Skeletal muscle satellite cell (primary cell): ENCODE measurements at regions not wholly inside any gene's neighbourhood (a gene's known extent, or its start where the extent isn't known, plus 50 kb on each side); places are given as distances from the start of the nearest gene placed in this dataset.

ENCODE experiments used
- H3K27me3 ChIP-seq: 2 replicates; pipeline ENCODE4 v1.7.0; 2013; ENCODE audit warnings: low read length; ENCODE audit not compliant: control insufficient read depth, insufficient read depth
- H3K36me3 ChIP-seq: 2 replicates; pipeline ENCODE4 v1.7.0; 2013; ENCODE audit warnings: mild to moderate bottlenecking, control low read depth, low read length; ENCODE audit not compliant: insufficient read depth
- H3K4me1 ChIP-seq: 2 replicates; pipeline ENCODE4 v1.7.0; 2013; ENCODE audit warnings: low read length; ENCODE audit not compliant: control insufficient read depth, insufficient read depth
- H3K4me2 ChIP-seq: 2 replicates; pipeline ENCODE4 v1.7.0; 2013; ENCODE audit warnings: mild to moderate bottlenecking, low read length
- H3K4me3 ChIP-seq: 2 replicates; pipeline ENCODE4 v1.7.0; 2013; ENCODE audit warnings: low read length
- H3K9ac ChIP-seq: 2 replicates; pipeline ENCODE4 v1.7.0; 2013; ENCODE audit warnings: mild to moderate bottlenecking, low read depth, low read length, moderate library complexity
- H3K9me3 ChIP-seq: replicated peaks from 2 replicates; pipeline ENCODE4 v1.7.0; 2013; ENCODE audit warnings: mild to moderate bottlenecking, control low read depth, low read length

DNA sequence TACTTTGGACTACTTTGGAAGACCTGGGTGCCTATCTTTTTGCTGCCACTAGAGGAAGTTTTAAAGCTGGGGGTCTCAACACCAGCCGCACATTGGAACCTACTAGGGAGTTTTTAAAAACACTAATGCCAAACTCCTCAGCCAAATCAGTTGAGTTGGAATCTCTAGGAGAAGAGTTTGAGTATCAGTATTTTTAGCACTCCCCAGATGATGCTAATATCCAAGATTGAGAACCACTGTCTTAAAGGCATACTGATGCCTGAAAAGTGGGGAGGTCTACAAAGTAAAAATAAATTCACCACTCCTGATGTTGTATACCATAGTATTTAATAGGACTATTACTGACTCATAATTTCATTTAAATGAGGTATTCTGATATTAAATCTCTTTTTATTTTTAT lies 62.9 kb upstream of the COL21A1 start:
- Histone ChIP-seq H3K4me2 (no peak overlapping the region), H3K4me3 (no peak overlapping the region), H3K4me1 (no peaks in the 10 kb centered on the region), H3K27me3 (no peaks in the 10 kb centered on the region), H3K9ac (no peak overlapping the region), H3K36me3 (no peaks in the 10 kb centered on the region), H3K9me3 (no peaks in the 10 kb centered on the region)

- no peak overlapping the region for H3K4me2 ChIP-seq
- H3K4me3 ChIP-seq = no peak overlapping the region
- no peak overlapping the region for H3K9ac ChIP-seq
- no peaks in the 10 kb centered on the region for H3K36me3 ChIP-seq
- H3K9me3 ChIP-seq = no peaks in the 10 kb centered on the region
- H3K27me3 ChIP-seq = no peaks in the 10 kb centered on the region
- H3K4me1 ChIP-seq = peaks cover 14% of the 10 kb centered on the region
Measured at GRCh38 chr6:56299916-56300315, 52.5 kb upstream of the COL21A1 start.

DNA sequence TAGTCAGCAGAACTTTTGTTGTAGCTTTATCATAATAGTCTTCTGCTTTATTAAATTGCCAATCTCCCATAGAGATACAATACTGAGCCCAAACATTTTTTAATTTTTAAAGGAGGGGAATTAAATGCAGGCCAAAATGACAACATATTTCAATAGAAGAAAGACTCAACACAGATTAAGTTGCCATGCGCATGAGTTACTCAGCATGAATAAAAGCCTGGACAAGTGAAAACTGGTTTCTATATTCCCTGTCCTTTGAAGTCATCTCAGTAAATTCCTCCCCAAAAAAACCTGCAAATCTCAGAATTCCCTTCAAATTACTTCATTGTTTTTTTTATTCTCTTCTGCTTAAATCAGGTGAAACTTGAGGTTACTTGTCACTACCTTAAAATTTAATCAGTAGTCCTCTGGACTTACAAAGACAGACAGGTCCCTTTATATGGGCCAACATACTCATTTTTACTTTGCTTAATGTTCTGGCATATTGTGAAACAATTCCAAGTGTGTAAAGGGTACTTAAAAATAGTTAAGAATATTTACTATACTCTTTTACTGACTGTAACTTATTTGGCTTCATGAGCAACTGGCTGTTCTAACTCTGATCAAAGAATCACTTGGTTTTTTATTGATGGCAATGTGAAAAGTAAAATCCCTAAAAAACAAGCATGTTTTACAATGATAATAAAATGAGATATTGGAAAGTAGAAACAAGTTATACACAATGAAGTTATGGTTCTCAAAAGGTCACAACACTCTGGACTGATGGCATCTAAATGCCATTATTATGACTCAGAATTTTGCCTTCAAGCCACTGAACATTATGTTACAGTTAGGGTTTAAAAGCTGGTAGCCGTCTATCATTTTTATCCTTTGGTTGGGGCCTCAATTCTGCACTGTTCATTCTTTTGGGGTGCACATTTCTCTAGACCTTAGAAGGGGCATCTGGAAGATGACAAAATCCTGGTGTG lies 49.9 kb upstream of the COL21A1 start:
- Histone ChIP-seq H3K4me3 (no peak overlapping the region), H3K36me3 (no peaks in the 10 kb centered on the region), H3K9ac (no peak overlapping the region), H3K9me3 (no peaks in the 10 kb centered on the region), H3K4me1 (peaks cover 14% of the 10 kb centered on the region), H3K4me2 (peak overlapping the region; percentile 24), H3K27me3 (no peaks in the 10 kb centered on the region)
